SK-N-SH (cell line): ENCODE measurements at regions not wholly inside any gene's neighbourhood (a gene's known extent, or its start where the extent isn't known, plus 50 kb on each side); places are given as distances from the start of the nearest gene placed in this dataset.

Experiments
- CTCF ChIA-PET: fragments of 300-600, 350-600 bp; formaldehyde crosslinking; extraction: SDS; loops from one replicate; lab custom pipeline; 2021; lab: Yijun Ruan, JAX
- POLR2A ChIA-PET: fragments of 350-600 bp; sonication (Branson Sonifier 250); formaldehyde crosslinking; extraction: SDS; loops from one replicate; lab custom pipeline; 2020; ENCODE audit warnings: antibody characterized with exemption, inconsistent platforms; lab: Yijun Ruan, JAX
- DNase-seq: peaks from one replicate; pipeline ENCODE4 v3.0.0; 2012
- H2AFZ ChIP-seq: fragments of 200-600 bp; sonication (generic); 2 replicates; pipeline ENCODE4 v1.8.1; 2016; ENCODE audit warnings: antibody characterized with exemption, mild to moderate bottlenecking, low read depth
- H3F3A ChIP-seq: fragments of 200-600 bp; sonication (generic); replicated peaks from 2 replicates; pipeline ENCODE3; 2016; ENCODE audit warnings: antibody characterized with exemption, mild to moderate bottlenecking; ENCODE audit not compliant: insufficient read depth
- H3K27ac ChIP-seq, 2 experiments: fragments of 200-500 bp in 1 of 2; fragments of 200-600 bp in 1 of 2; sonication (Bioruptor generic) in 1 of 2; sonication (generic), shearing (Covaris generic) in 1 of 2; 2 replicates each; pipeline versions ENCODE4 v1.5.1 to v1.6.1; 2014 to 2016; ENCODE audit warnings: low read depth in 2 of 2, inconsistent platforms in 1 of 2, low read length in 1 of 2, mild to moderate bottlenecking in 1 of 2, mixed read lengths in 1 of 2
- H3K27me3 ChIP-seq: fragments of 200-600 bp; sonication (generic), shearing (Covaris generic); 2 replicates; pipeline ENCODE4 v1.6.1; 2016; ENCODE audit warnings: mixed run types; ENCODE audit not compliant: insufficient read depth
- H3K36me3 ChIP-seq, 2 experiments: fragments of 200-500 bp in 1 of 2; fragments of 200-600 bp in 1 of 2; sonication (Bioruptor generic) in 1 of 2; sonication (generic) in 1 of 2; replicated peaks in 1 of 2; 2 replicates each; pipeline versions ENCODE3 to v1.5.1; 2014 to 2016; ENCODE audit warnings: low read length in 1 of 2, mild to moderate bottlenecking in 1 of 2; ENCODE audit not compliant: insufficient read depth in 2 of 2, control insufficient read depth in 1 of 2
- H3K4me1 ChIP-seq, 2 experiments: fragments of 200-500 bp in 1 of 2; fragments of 200-600 bp in 1 of 2; sonication (Bioruptor generic) in 1 of 2; sonication (generic), shearing (Covaris generic) in 1 of 2; 2 replicates each; pipeline versions ENCODE4 v1.5.1 to v1.6.1; 2014 to 2016; ENCODE audit warnings: low read depth in 1 of 2, low read length in 1 of 2, mixed run types in 1 of 2; ENCODE audit not compliant: insufficient read depth in 2 of 2, control insufficient read depth in 1 of 2
- H3K4me2 ChIP-seq: fragments of 200-600 bp; sonication (generic), shearing (Covaris generic); 2 replicates; pipeline ENCODE4 v1.6.1; 2017; ENCODE audit warnings: mixed run types
- H3K4me3 ChIP-seq, 2 experiments: fragments of 200-500 bp in 1 of 2; fragments of 200-600 bp in 1 of 2; sonication (Bioruptor generic) in 1 of 2; sonication (generic), shearing (Covaris generic) in 1 of 2; 2 replicates each; pipeline versions ENCODE4 v1.5.1 to v1.8.1; 2014 to 2016; ENCODE audit warnings: low read depth in 2 of 2, inconsistent platforms in 1 of 2, low read length in 1 of 2, mild to moderate bottlenecking in 1 of 2, mixed read lengths in 1 of 2, moderate library complexity in 1 of 2
- H3K79me2 ChIP-seq: fragments of 200-600 bp; sonication (generic); 2 replicates; pipeline ENCODE4 v1.8.1; 2017; ENCODE audit warnings: mild to moderate bottlenecking; ENCODE audit not compliant: insufficient read depth
- H3K9ac ChIP-seq: fragments of 200-600 bp; sonication (generic); 2 replicates; pipeline ENCODE4 v1.6.1; 2017; ENCODE audit warnings: mixed run types
- H3K9me2 ChIP-seq: fragments of 200-600 bp; sonication (generic); 2 replicates; pipeline ENCODE4 v1.6.1; 2017; ENCODE audit warnings: mixed run types
- H3K9me3 ChIP-seq: fragments of 200-600 bp; sonication (generic); 2 replicates; pipeline ENCODE4 v1.6.1; 2017; ENCODE audit warnings: mixed run types, mild to moderate bottlenecking, moderate library complexity
- H4K20me1 ChIP-seq: fragments of 200-600 bp; sonication (generic); 2 replicates; pipeline ENCODE4 v1.6.1; 2017; ENCODE audit warnings: mild to moderate bottlenecking, mixed run types; ENCODE audit not compliant: insufficient read depth
- CHD2 ChIP-seq: fragments of 150-350 bp; IDR thresholded peaks from 2 replicates; pipeline ENCODE4 v1.6.1; 2018; ENCODE audit warnings: low read length; ENCODE audit not compliant: partially characterized antibody
- CTCF ChIP-seq: fragments of 200-600 bp; sonication (generic); IDR thresholded peaks from 2 replicates; pipeline ENCODE4 v1.6.1; 2017; ENCODE audit warnings: antibody characterized with exemption, mild to moderate bottlenecking, moderate library complexity
- ELF1 ChIP-seq: IDR thresholded peaks from 2 replicates; pipeline ENCODE4 v1.4.0; 2012
- EP300 ChIP-seq, 2 experiments: IDR thresholded peaks; 2 replicates each; pipeline versions ENCODE4 v1.4.0 to v1.6.1; 2012; ENCODE audit warnings: borderline replicate concordance in 1 of 2, low read depth in 1 of 2, low read length in 1 of 2
- GATA2 ChIP-seq: sonication (generic); formaldehyde crosslinking; IDR thresholded peaks from 2 replicates; pipeline ENCODE4 v1.5.0; 2020; ENCODE audit warnings: mild to moderate bottlenecking, missing genetic modification reagents
- MXI1 ChIP-seq: IDR thresholded peaks from 2 replicates; pipeline ENCODE4 v1.6.1; 2012; ENCODE audit warnings: mild to moderate bottlenecking, low read depth, low read length, improper control_type of control experiment
- NFIC ChIP-seq: IDR thresholded peaks from 2 replicates; pipeline ENCODE4 v1.4.0; 2012; ENCODE audit warnings: borderline replicate concordance
- NRF1 ChIP-seq: IDR thresholded peaks from 2 replicates; pipeline ENCODE4 v1.6.1; 2012; ENCODE audit warnings: low read depth, mild to moderate bottlenecking, low read length
- RCOR1 ChIP-seq: fragments of 150-350 bp; IDR thresholded peaks from 2 replicates; pipeline ENCODE4 v1.6.1; 2017; ENCODE audit warnings: antibody characterized with exemption, low read length
- RXRA ChIP-seq: IDR thresholded peaks from 2 replicates; pipeline ENCODE4 v1.4.0; 2012; ENCODE audit warnings: low read depth, mild to moderate bottlenecking, borderline replicate concordance
- SIN3A ChIP-seq: IDR thresholded peaks from 2 replicates; pipeline ENCODE4 v1.6.1; 2012; ENCODE audit warnings: low read depth, mild to moderate bottlenecking, low read length, moderate library complexity, borderline replicate concordance
- TAF1 ChIP-seq: IDR thresholded peaks from 2 replicates; pipeline ENCODE4 v1.6.1; 2012; ENCODE audit warnings: low read depth, mild to moderate bottlenecking, low read length, moderate library complexity, borderline replicate concordance
- WGBS: methylation state at CpG from one replicate; pipeline ENCODE4 v1.1.6; 2017; ENCODE audit warnings: low lambda C conversion rate; 5-methylcytosine and 5-hydroxymethylcytosine counted together
- TF ChIP-seq, protein P1 (sequence below): IDR thresholded peaks from 2 replicates; pipeline ENCODE4; 2012
- TF ChIP-seq, protein P2 (sequence below): IDR thresholded peaks from 2 replicates; pipeline ENCODE4 v1.6.1; 2012; ENCODE audit warnings: mild to moderate bottlenecking, low read depth, low read length, moderate library complexity

- TF ChIP-seq, protein P1, sequence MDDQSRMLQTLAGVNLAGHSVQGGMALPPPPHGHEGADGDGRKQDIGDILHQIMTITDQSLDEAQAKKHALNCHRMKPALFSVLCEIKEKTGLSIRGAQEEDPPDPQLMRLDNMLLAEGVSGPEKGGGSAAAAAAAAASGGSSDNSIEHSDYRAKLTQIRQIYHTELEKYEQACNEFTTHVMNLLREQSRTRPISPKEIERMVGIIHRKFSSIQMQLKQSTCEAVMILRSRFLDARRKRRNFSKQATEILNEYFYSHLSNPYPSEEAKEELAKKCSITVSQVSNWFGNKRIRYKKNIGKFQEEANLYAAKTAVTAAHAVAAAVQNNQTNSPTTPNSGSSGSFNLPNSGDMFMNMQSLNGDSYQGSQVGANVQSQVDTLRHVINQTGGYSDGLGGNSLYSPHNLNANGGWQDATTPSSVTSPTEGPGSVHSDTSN = peak; percentile 34; the same call in 1 of the 2 replicates
- TF ChIP-seq ELF1 (no peak), GATA2 (CRISPR knock-in tag) (no peak), EP300 (IDR thresholded peaks at IDR 0.05; ENCODE audit: borderline replicate concordance in 1 of 2, low read depth in 1 of 2, low read length in 1 of 2) (no peak), CTCF (no peak), NRF1 (no peak), RCOR1 (no peak), SIN3A (no peak), TAF1 (no peak), CHD2 (no peak)
- TF ChIP-seq, all 33 proteins: peak for 4
These were observed 610.6 kb upstream of the ZP4 start (continued) for GRCh38 chr1:238501290-238501689.

DNA sequence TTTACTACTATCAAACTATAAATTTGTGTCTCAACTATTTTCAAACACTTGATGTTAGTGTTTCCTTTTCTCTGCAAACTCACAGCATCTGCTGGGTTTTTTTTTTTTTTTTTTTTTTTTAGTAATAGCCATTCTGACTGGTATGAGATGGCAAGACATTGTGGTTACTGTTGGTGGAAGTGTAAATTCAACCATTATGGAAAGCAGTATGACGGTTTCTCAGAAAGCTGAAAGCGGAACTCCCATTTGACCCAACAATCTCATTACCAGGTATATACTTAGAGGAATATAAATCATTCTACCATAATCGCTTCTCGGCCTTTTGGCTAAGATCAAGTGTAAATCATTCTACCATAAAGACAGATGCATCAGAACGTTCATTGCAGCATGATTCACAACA is 608.3 kb upstream of the ZP4 start:
- no peak overlapping the region for H3K9ac ChIP-seq
- no peaks in the 10 kb centered on the region for H3K4me1 ChIP-seq
- H3K27me3 ChIP-seq = no peaks in the 10 kb centered on the region
- peaks cover 5% of the 10 kb centered on the region for H3F3A ChIP-seq
- H2AFZ ChIP-seq = no peak overlapping the region
- H3K79me2 ChIP-seq = no peaks in the 10 kb centered on the region
- 0 out of 2 replicates have a peak, but pooled peaks cover 4% of the 10 kb centered on the region for H3K9me2 ChIP-seq
- H3K27ac ChIP-seq = no peak overlapping the region
- no peaks in the 10 kb centered on the region for H3K9me3 ChIP-seq
- H3K4me3 ChIP-seq = no peak overlapping the region
- no peaks in the 10 kb centered on the region for H4K20me1 ChIP-seq
- DNase-seq = no peak
- no peak overlapping the region for H3K4me2 ChIP-seq
- POLR2A ChIA-PET = no interaction called here
- WGBS = 79% methylated on average over 5 of the region's 5 CpGs
- TF ChIP-seq MXI1 (no peak), NFIC (no peak), ELF1 (no peak), RXRA (no peak), TAF1 (no peak), EP300 (IDR thresholded peaks at IDR 0.05; ENCODE audit: borderline replicate concordance in 1 of 2, low read depth in 1 of 2, low read length in 1 of 2) (no peak)
- TF ChIP-seq, protein P2, sequence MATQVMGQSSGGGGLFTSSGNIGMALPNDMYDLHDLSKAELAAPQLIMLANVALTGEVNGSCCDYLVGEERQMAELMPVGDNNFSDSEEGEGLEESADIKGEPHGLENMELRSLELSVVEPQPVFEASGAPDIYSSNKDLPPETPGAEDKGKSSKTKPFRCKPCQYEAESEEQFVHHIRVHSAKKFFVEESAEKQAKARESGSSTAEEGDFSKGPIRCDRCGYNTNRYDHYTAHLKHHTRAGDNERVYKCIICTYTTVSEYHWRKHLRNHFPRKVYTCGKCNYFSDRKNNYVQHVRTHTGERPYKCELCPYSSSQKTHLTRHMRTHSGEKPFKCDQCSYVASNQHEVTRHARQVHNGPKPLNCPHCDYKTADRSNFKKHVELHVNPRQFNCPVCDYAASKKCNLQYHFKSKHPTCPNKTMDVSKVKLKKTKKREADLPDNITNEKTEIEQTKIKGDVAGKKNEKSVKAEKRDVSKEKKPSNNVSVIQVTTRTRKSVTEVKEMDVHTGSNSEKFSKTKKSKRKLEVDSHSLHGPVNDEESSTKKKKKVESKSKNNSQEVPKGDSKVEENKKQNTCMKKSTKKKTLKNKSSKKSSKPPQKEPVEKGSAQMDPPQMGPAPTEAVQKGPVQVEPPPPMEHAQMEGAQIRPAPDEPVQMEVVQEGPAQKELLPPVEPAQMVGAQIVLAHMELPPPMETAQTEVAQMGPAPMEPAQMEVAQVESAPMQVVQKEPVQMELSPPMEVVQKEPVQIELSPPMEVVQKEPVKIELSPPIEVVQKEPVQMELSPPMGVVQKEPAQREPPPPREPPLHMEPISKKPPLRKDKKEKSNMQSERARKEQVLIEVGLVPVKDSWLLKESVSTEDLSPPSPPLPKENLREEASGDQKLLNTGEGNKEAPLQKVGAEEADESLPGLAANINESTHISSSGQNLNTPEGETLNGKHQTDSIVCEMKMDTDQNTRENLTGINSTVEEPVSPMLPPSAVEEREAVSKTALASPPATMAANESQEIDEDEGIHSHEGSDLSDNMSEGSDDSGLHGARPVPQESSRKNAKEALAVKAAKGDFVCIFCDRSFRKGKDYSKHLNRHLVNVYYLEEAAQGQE = no peak
- no peaks in the 10 kb centered on the region for H3K36me3 ChIP-seq
- CTCF ChIA-PET = interaction anchor here (2.0 kb wide), 1 partner anchor 19 kb away, joined by 4 read pairs; no protein-coding TSS in a partner anchor
